ENCODE measurements at regions not wholly inside any gene's neighbourhood (a gene's known extent, or its start where the extent isn't known, plus 50 kb on each side); places are given as distances from the start of the nearest gene placed in this dataset.

- no TSS peak for BruUV-seq (replicated peaks)
- H3K4me2 ChIP-seq (ENCODE audit: low read depth, low read length), result no peak overlapping the region
- H3K4me1 ChIP-seq (ENCODE audit: control insufficient read depth, insufficient read depth, low read length), result no peaks in the 10 kb centered on the region
- H3K27ac ChIP-seq (ENCODE audit: insufficient read depth, low read length), result no peak overlapping the region
- DNase-seq, result no peak
- ChIA-PET POLR2A (ENCODE audit: unreplicated experiment) (no interaction called here), CTCF (no interaction called here)
- dilution Hi-C loops (cut with HindIII; ENCODE audit: low sequenced_read_pairs, unreplicated experiment), result no loop called here
- H3K23ac ChIP-seq (ENCODE audit: low read depth, low read length), result no peak overlapping the region
- no CpG with 5 or more reads among the region's 1 CpG for WGBS, 2 experiments (ENCODE audit: extremely low coverage in 2 of 2, insufficient read length in 1 of 2)
- TF ChIP-seq CEBPB (IDR thresholded peaks at IDR 0.05; ENCODE audit: low read depth, low read length), result no peak
- TF ChIP-seq CHD1 (IDR thresholded peaks at IDR 0.05; ENCODE audit: low read depth, low read length), result no peak
- H4K8ac ChIP-seq (ENCODE audit: low read depth in 2 of 2, low read length in 2 of 2), result no peak overlapping the region
- H3K14ac ChIP-seq (replicated peaks; ENCODE audit: low read depth, low read length), result no peak overlapping the region
- in situ Hi-C loops (cut with MboI; ENCODE audit: low sequenced_read_pairs), result no loop called here
- no peak overlapping the region for H2BK120ac ChIP-seq (ENCODE audit: low read depth, low read length)
- no peaks in the 10 kb centered on the region for H3K9me1 ChIP-seq (ENCODE audit: insufficient read depth, low read length)
- H3K27me3 ChIP-seq (ENCODE audit: control insufficient read depth, insufficient read depth, low read length), result no peaks in the 10 kb centered on the region
- H3K18ac ChIP-seq (ENCODE audit: low read depth, low read length), result no peak overlapping the region
- H4K91ac ChIP-seq (ENCODE audit: insufficient read depth, low read depth, low read length), result no peak overlapping the region
- intact Hi-C loops (cut with micrococcal nuclease), result no loop called here
- H2AK9ac ChIP-seq (replicated peaks; ENCODE audit: low read depth, low read length, poor library complexity), result no peak overlapping the region
- H3K36me3 ChIP-seq (ENCODE audit: control insufficient read depth, insufficient read depth, low read length), result no peaks in the 10 kb centered on the region
- H3K56ac ChIP-seq (ENCODE audit: extremely low read depth, insufficient read depth, low read length), result no peak overlapping the region
- no peak overlapping the region for H2BK20ac ChIP-seq (ENCODE audit: low read depth, low read length)
- no peaks in the 10 kb centered on the region for H4K20me1 ChIP-seq (ENCODE audit: insufficient read depth, low read length)
- no peak overlapping the region for H2BK15ac ChIP-seq (ENCODE audit: low read depth, low read length)
- H3K79me1 ChIP-seq (ENCODE audit: low read depth in 1 of 2, low read length in 2 of 2), result no peaks in the 10 kb centered on the region
- no peak overlapping the region for H2AFZ ChIP-seq (replicated peaks; ENCODE audit: low read length, poor library complexity)
- no peak overlapping the region for H4K5ac ChIP-seq (ENCODE audit: low read depth, low read length)
- no peak overlapping the region for H3K4me3 ChIP-seq (ENCODE audit: insufficient read depth, low read depth, low read length)
- no peak overlapping the region for H3K4ac ChIP-seq (ENCODE audit: low read depth, low read length)
- peaks cover 7% of the 10 kb centered on the region; the same call in 1 of the 2 replicates for H3K9me3 ChIP-seq (ENCODE audit: control insufficient read depth, insufficient read depth, low read length)
- no peak overlapping the region for H2AK5ac ChIP-seq (ENCODE audit: low read depth, low read length)
- ATAC-seq (ENCODE audit: low read depth), result no peak
- H3K9ac ChIP-seq (ENCODE audit: low read depth, low read length), result no peak overlapping the region
- no peak overlapping the region for H2BK5ac ChIP-seq (ENCODE audit: low read depth, low read length, poor library complexity, severe bottlenecking)
Observed at GRCh38 chr7:49635800-49636199, 137.6 kb upstream of the VWC2 start.

Data from IMR-90 (cell line).